Astrocyte (in vitro differentiated cells and primary cell): ENCODE measurements at regions not wholly inside any gene's neighbourhood (a gene's known extent, or its start where the extent isn't known, plus 50 kb on each side); places are given as distances from the start of the nearest gene placed in this dataset.

Source experiments
- CTCF ChIP-seq: IDR thresholded peaks from 2 replicates; pipeline ENCODE4 v1.5.1; 2011; ENCODE audit warnings: low read depth, mild to moderate bottlenecking, inconsistent platforms, low read length, moderate library complexity; ENCODE audit not compliant: insufficient read depth
- EZH2 ChIP-seq: IDR thresholded peaks from 2 replicates; pipeline ENCODE4 v1.6.1; 2012; ENCODE audit warnings: mild to moderate bottlenecking, low read length, inconsistent platforms; ENCODE audit not compliant: insufficient read depth

- no peak for TF ChIP-seq CTCF
- TF ChIP-seq EZH2, result no peak
Measured at GRCh38 chr9:85483208-85483607, 258.5 kb downstream of the AGTPBP1 start.
